Cardiac muscle cell (in vitro differentiated cells and primary cell): ENCODE measurements at regions not wholly inside any gene's neighbourhood (a gene's known extent, or its start where the extent isn't known, plus 50 kb on each side); places are given as distances from the start of the nearest gene placed in this dataset.

Experiments
- DNase-seq, 2 donors: peaks; one replicate each; pipeline versions ENCODE4 v3.0.0 to v3.0.0-alpha.2; 2010 to 2017; ENCODE audit warnings: low read depth in 1 of 2, low spot score in 1 of 2
- H3K27ac ChIP-seq: fragments of 200-600 bp; sonication (generic); 2 replicates; pipeline ENCODE4 v1.5.1; 2016
- H3K27me3 ChIP-seq: fragments of 200-600 bp; sonication (generic); 2 replicates; pipeline ENCODE4 v1.6.0; 2016; ENCODE audit warnings: control low read depth
- H3K36me3 ChIP-seq: fragments of 200-600 bp; sonication (generic); 2 replicates; pipeline ENCODE4 v1.5.1; 2016; ENCODE audit warnings: control low read depth
- H3K4me1 ChIP-seq: fragments of 200-600 bp; sonication (generic); 2 replicates; pipeline ENCODE4 v1.8.1; 2017; ENCODE audit warnings: low read depth, mild to moderate bottlenecking, mixed run types
- H3K4me3 ChIP-seq: fragments of 200-600 bp; sonication (generic); 2 replicates; pipeline ENCODE4 v1.5.1; 2016; ENCODE audit warnings: mild to moderate bottlenecking
- H3K9me3 ChIP-seq: fragments of 200-600 bp; sonication (generic); 2 replicates; pipeline ENCODE4 v1.5.1; 2017; ENCODE audit warnings: low read depth, mild to moderate bottlenecking, control low read depth
- TF ChIP-seq, protein P1 (sequence below): IDR thresholded peaks from 2 replicates; pipeline ENCODE4 v1.5.1; 2012; ENCODE audit warnings: low read depth, mild to moderate bottlenecking, low read length

GRCh38 chr6:947235-947934 lies 254.4 kb upstream of the EXOC2 start:
- TF ChIP-seq, protein P1, sequence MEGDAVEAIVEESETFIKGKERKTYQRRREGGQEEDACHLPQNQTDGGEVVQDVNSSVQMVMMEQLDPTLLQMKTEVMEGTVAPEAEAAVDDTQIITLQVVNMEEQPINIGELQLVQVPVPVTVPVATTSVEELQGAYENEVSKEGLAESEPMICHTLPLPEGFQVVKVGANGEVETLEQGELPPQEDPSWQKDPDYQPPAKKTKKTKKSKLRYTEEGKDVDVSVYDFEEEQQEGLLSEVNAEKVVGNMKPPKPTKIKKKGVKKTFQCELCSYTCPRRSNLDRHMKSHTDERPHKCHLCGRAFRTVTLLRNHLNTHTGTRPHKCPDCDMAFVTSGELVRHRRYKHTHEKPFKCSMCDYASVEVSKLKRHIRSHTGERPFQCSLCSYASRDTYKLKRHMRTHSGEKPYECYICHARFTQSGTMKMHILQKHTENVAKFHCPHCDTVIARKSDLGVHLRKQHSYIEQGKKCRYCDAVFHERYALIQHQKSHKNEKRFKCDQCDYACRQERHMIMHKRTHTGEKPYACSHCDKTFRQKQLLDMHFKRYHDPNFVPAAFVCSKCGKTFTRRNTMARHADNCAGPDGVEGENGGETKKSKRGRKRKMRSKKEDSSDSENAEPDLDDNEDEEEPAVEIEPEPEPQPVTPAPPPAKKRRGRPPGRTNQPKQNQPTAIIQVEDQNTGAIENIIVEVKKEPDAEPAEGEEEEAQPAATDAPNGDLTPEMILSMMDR = no peak
- Histone ChIP-seq H3K27ac (no peak overlapping the region), H3K4me3 (no peak overlapping the region), H3K27me3 (no peaks in the 10 kb centered on the region), H3K9me3 (no peaks in the 10 kb centered on the region), H3K36me3 (no peaks in the 10 kb centered on the region), H3K4me1 (no peaks in the 10 kb centered on the region)
- no peak for DNase-seq

GRCh38 chr6:946546-946945 lies 253.6 kb upstream of the EXOC2 start:
- no peak for DNase-seq
- Histone ChIP-seq H3K36me3 (no peaks in the 10 kb centered on the region), H3K9me3 (no peaks in the 10 kb centered on the region), H3K27ac (no peak overlapping the region), H3K4me1 (no peaks in the 10 kb centered on the region), H3K27me3 (no peaks in the 10 kb centered on the region), H3K4me3 (no peak overlapping the region)
- TF ChIP-seq, protein P1 = no peak

DNA sequence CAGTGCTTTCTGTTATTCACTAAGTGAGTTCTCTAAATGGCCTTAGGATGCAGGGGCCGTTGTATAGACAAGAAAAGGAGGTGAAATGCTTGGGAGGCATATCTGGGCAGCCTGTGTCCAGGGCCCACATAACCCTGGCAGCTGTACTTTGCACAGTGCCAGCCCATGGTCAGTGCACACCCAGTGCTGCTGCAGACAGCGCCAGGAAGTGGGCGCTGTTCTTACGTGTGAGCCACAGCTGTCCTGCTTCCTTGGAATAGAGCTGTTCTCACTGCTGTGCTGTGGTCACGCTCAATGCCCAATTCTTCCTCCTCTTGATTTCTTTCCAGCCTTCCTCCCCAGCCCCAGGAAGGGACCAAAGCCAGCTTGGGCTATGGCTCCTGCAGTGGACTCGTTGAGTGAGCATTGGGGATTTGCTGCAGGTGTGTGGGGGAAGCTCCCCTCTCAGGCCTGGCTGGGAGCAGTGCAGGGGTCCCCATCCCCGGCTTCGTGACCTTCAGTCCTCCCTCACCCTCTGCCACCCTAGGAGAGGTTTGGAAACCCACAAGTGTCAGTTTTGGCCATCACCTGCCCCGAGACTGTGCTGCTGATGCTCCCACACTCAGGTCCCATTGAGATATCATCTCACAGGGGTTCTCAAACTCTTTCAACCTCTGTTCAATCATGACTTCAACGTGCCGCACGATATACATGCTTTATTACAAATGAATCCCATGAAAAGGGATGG lies 246.8 kb upstream of the EXOC2 start:
- Histone ChIP-seq H3K27me3 (no peaks in the 10 kb centered on the region), H3K27ac (no peak overlapping the region), H3K4me3 (no peak overlapping the region), H3K36me3 (no peaks in the 10 kb centered on the region), H3K9me3 (no peaks in the 10 kb centered on the region), H3K4me1 (no peaks in the 10 kb centered on the region)
- TF ChIP-seq, protein P1 = no peak
- DNase-seq = no peak

DNA sequence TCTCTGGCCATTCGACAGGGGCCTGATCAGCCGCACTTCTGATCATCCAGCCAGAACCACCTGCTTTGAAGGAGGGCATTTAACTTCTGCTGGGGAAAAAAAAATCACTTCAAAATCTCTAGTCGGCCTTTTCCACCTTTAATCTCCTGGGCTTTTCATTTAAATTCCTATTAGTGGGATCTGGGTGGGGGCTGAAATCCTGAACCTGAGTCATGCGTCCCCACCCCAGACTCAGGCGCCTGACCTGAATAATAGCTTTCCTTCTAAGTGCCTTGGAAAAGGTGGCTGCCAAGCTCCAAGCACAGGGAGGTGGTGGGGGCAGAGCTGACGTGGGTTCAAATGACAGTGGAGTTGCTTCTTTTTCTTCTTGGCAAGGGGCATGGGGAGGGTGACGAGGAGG lies 246.0 kb upstream of the EXOC2 start:
- H3K36me3 ChIP-seq = no peaks in the 10 kb centered on the region
- no peak overlapping the region for H3K27ac ChIP-seq
- no peak overlapping the region for H3K4me3 ChIP-seq
- H3K9me3 ChIP-seq = no peaks in the 10 kb centered on the region
- TF ChIP-seq, protein P1 = no peak
- no peaks in the 10 kb centered on the region for H3K4me1 ChIP-seq
- no peak for DNase-seq
- no peaks in the 10 kb centered on the region for H3K27me3 ChIP-seq

GRCh38 chr6:938271-938905 lies 245.4 kb upstream of the EXOC2 start:
- Histone ChIP-seq H3K36me3 (no peaks in the 10 kb centered on the region), H3K27me3 (no peaks in the 10 kb centered on the region), H3K4me1 (no peaks in the 10 kb centered on the region), H3K27ac (no peak overlapping the region), H3K4me3 (no peak overlapping the region), H3K9me3 (no peaks in the 10 kb centered on the region)
- TF ChIP-seq, protein P1 = no peak
- DNase-seq = no peak
